HepG2 (cell line): ENCODE measurements at regions not wholly inside any gene's neighbourhood (a gene's known extent, or its start where the extent isn't known, plus 50 kb on each side); places are given as distances from the start of the nearest gene placed in this dataset.

Experiments
- ATAC-seq: fragments of 200-7000 bp; cut with Tn5 transposase; 3 replicates; pipeline ENCODE4 v1.9.1; 2020; ENCODE audit warnings: mild to moderate bottlenecking, moderate library complexity
- BruUV-seq: library from RNA; stranded (reverse); fragments of 400-500 nt; replicated peaks from 2 replicates; lab custom pipeline; 2021; lab: Mats Ljungman, UMichigan
- CTCF ChIA-PET: fragments of 300-600 bp; formaldehyde crosslinking; extraction: SDS; loops from one replicate; lab custom pipeline; 2021; ENCODE audit warnings: low total read pairs, inconsistent platforms, low intra/inter-chr PET ratio; lab: Yijun Ruan, JAX
- POLR2A ChIA-PET: fragments of 350-600 bp; sonication (Branson Sonifier 250); formaldehyde crosslinking; loops from one replicate; lab custom pipeline; 2020; ENCODE audit warnings: antibody characterized with exemption, inconsistent platforms; lab: Yijun Ruan, JAX
- DNase-seq: peaks from one replicate; pipeline ENCODE4 v3.0.0-alpha.2; 2015; ENCODE audit warnings: low spot score
- FAIRE-seq: peaks from 3 replicates; lab custom pipeline; 2011; peaks lifted over from hg19 to GRCh38; lab: Jason Lieb, UNC
- H2AFZ ChIP-seq: one replicate; pipeline ENCODE4 v1.6.1; 2011; ENCODE audit warnings: low read length, inconsistent platforms
- H3K27ac ChIP-seq: fragments of 300-600 bp; 3 replicates; pipeline ENCODE4 v1.8.0; 2011; ENCODE audit warnings: mixed run types, mild to moderate bottlenecking, mixed read lengths, low read length, inconsistent platforms; ENCODE audit not compliant: insufficient read depth; ENCODE audit errors: extremely low read length
- H3K27me3 ChIP-seq, 2 experiments: fragments of 200-600 bp in 1 of 2; 2 replicates in 1 of 2; 3 replicates in 1 of 2; pipeline versions ENCODE4 v1.6.0 to v1.8.0; 2011; ENCODE audit warnings: low read length in 2 of 2, mild to moderate bottlenecking in 2 of 2, moderate library complexity in 2 of 2, inconsistent platforms in 1 of 2; ENCODE audit not compliant: insufficient read depth in 2 of 2, control insufficient read depth in 1 of 2
- H3K36me3 ChIP-seq, 2 experiments: fragments of 200-600 bp in 1 of 2; replicated peaks in 1 of 2; 2 replicates in 1 of 2; 3 replicates in 1 of 2; pipeline versions ENCODE4 v1.5.1 to v1.8.0; 2011; ENCODE audit warnings: low read length in 2 of 2, inconsistent platforms in 1 of 2; ENCODE audit not compliant: insufficient read depth in 2 of 2, control insufficient read depth in 1 of 2
- H3K4me1 ChIP-seq: 2 replicates; pipeline ENCODE4 v1.5.1; 2012; ENCODE audit warnings: low read length, inconsistent platforms; ENCODE audit not compliant: insufficient read depth
- H3K4me2 ChIP-seq: 2 replicates; pipeline ENCODE4 v1.6.0; 2011; ENCODE audit warnings: low read depth, low read length, inconsistent platforms
- H3K4me3 ChIP-seq, 3 experiments: fragments of 200-600 bp in 1 of 3; sonication (generic), shearing (Covaris generic) in 1 of 3; replicated peaks in 1 of 3; 2 replicates each; pipeline ENCODE4 v1.5.1; 2011 to 2016; ENCODE audit warnings: low read length in 3 of 3, inconsistent platforms in 2 of 3, low read depth in 2 of 3, mild to moderate bottlenecking in 2 of 3, control low read depth in 1 of 3, mixed read lengths in 1 of 3; ENCODE audit not compliant: insufficient read depth in 1 of 3
- H3K79me2 ChIP-seq: one replicate; pipeline ENCODE4 v1.6.1; 2011; ENCODE audit warnings: low read length, inconsistent platforms; ENCODE audit not compliant: insufficient read depth
- H3K9ac ChIP-seq: 2 replicates; pipeline ENCODE4 v1.6.0; 2011; ENCODE audit warnings: mild to moderate bottlenecking, low read depth, low read length, inconsistent platforms; ENCODE audit not compliant: insufficient read depth
- H3K9me3 ChIP-seq: 2 replicates; pipeline ENCODE4 v1.5.1; 2012; ENCODE audit warnings: mild to moderate bottlenecking, low read length
- H4K20me1 ChIP-seq: 2 replicates; pipeline ENCODE4 v1.6.0; 2011; ENCODE audit warnings: inconsistent platforms, mild to moderate bottlenecking, low read length, moderate library complexity; ENCODE audit not compliant: insufficient read depth
- ARNTL ChIP-seq: sonication (generic); formaldehyde crosslinking; IDR thresholded peaks from 2 replicates; pipeline ENCODE4 v1.4.0; 2020; ENCODE audit warnings: mild to moderate bottlenecking, missing genetic modification reagents
- BCL6 ChIP-seq: IDR thresholded peaks from 2 replicates; pipeline ENCODE4 v1.6.1; 2016; ENCODE audit warnings: missing genetic modification reagents, missing compliant biosample characterization
- FOXK1 ChIP-seq: sonication (generic); formaldehyde crosslinking; IDR thresholded peaks from 2 replicates; pipeline ENCODE4 v1.4.0; 2020; ENCODE audit warnings: low read depth, missing genetic modification reagents, borderline replicate concordance
- HDAC6 ChIP-seq: fragments of 200-600 bp; sonication (generic); IDR thresholded peaks from 2 replicates; pipeline ENCODE4 v1.7.0; 2017; ENCODE audit warnings: mild to moderate bottlenecking, antibody characterized with exemption, low read length, low read depth
- HOXD1 ChIP-seq: sonication (generic); formaldehyde crosslinking; IDR thresholded peaks from 2 replicates; pipeline ENCODE4 v1.5.0; 2020; ENCODE audit warnings: missing genetic modification reagents
- MTERF4 ChIP-seq: sonication (generic); formaldehyde crosslinking; IDR thresholded peaks from 2 replicates; pipeline ENCODE4 v1.8.0; 2023; ENCODE audit warnings: mild to moderate bottlenecking, missing genetic modification reagents
- NR1H2 ChIP-seq: sonication (generic); formaldehyde crosslinking; IDR thresholded peaks from 2 replicates; pipeline ENCODE4 v1.8.1; 2022; ENCODE audit warnings: low read depth, missing genetic modification reagents, borderline replicate concordance
- NR2F1 ChIP-seq, 2 experiments: fragments of 450-650 bp in 1 of 2; formaldehyde crosslinking in 1 of 2; IDR thresholded peaks; 2 replicates each; pipeline versions ENCODE4 v1.5.0 to v1.6.1; 2016 to 2020; ENCODE audit warnings: mild to moderate bottlenecking in 1 of 2, missing compliant biosample characterization in 1 of 2, missing genetic modification reagents in 1 of 2, moderate library complexity in 1 of 2
- POLR2AphosphoS2 ChIP-seq: IDR thresholded peaks from 2 replicates; pipeline ENCODE4 v1.6.1; 2011; ENCODE audit warnings: low read depth, low read length, improper control_type of control experiment
- SALL1 ChIP-seq: sonication (generic); formaldehyde crosslinking; IDR thresholded peaks from 2 replicates; pipeline ENCODE4 v1.8.0; 2022; ENCODE audit warnings: mild to moderate bottlenecking, missing genetic modification reagents
- STAG1 ChIP-seq: sonication (generic); formaldehyde crosslinking; IDR thresholded peaks from 2 replicates; pipeline ENCODE4 v1.4.0; 2020; ENCODE audit warnings: missing genetic modification reagents
- TMF1 ChIP-seq: sonication (generic); formaldehyde crosslinking; IDR thresholded peaks from 2 replicates; pipeline ENCODE4 v1.8.1; 2022; ENCODE audit warnings: low read depth, missing genetic modification reagents
- ZFP36L1 ChIP-seq: sonication (generic); formaldehyde crosslinking; IDR thresholded peaks from 2 replicates; pipeline ENCODE4 v1.8.0; 2022; ENCODE audit warnings: mild to moderate bottlenecking, missing genetic modification reagents, moderate library complexity
- ZIK1 ChIP-seq: sonication (generic); formaldehyde crosslinking; IDR thresholded peaks from 2 replicates; pipeline ENCODE4 v1.5.0; 2020; ENCODE audit warnings: mild to moderate bottlenecking, low read depth, missing genetic modification reagents, borderline replicate concordance
- ZKSCAN8 ChIP-seq: IDR thresholded peaks from 2 replicates; pipeline ENCODE4 v1.6.1; 2016; ENCODE audit warnings: borderline replicate concordance, missing genetic modification reagents, missing compliant biosample characterization
- ZNF333 ChIP-seq: sonication (generic); formaldehyde crosslinking; IDR thresholded peaks from 2 replicates; pipeline ENCODE4 v1.4.0; 2020; ENCODE audit warnings: mild to moderate bottlenecking, missing genetic modification reagents, borderline replicate concordance
- ZNF567 ChIP-seq: sonication (generic); formaldehyde crosslinking; IDR thresholded peaks from 2 replicates; pipeline ENCODE4 v1.8.1; 2023; ENCODE audit warnings: mild to moderate bottlenecking, missing genetic modification reagents, borderline replicate concordance
- ZNF709 ChIP-seq: sonication (generic); formaldehyde crosslinking; IDR thresholded peaks from 2 replicates; pipeline ENCODE4 v1.5.0; 2020; ENCODE audit warnings: mild to moderate bottlenecking, missing genetic modification reagents
- ZNF777 ChIP-seq: sonication (generic); formaldehyde crosslinking; IDR thresholded peaks from 2 replicates; pipeline ENCODE4 v1.4.0; 2020; ENCODE audit warnings: missing genetic modification reagents
- ZNF792 ChIP-seq: IDR thresholded peaks from 2 replicates; pipeline ENCODE4 v1.6.1; 2016
- WGBS: methylation state at CpG from one replicate; pipeline ENCODE4 v1.1.6; 2017; ENCODE audit warnings: low lambda C conversion rate; 5-methylcytosine and 5-hydroxymethylcytosine counted together
- in situ Hi-C: cut with HindIII; loops from 2 replicates; pipeline ENCODE4 v1.10.0; 2017; ENCODE audit warnings: low pct_unique_long_range_greater_than_20kb; ENCODE audit not compliant: extremely low pct_ligation_motif_present
- intact Hi-C: fragments of 100-400 bp; cut with micrococcal nuclease; formaldehyde crosslinking; loops from one replicate; pipeline ENCODE4 v1.10.0; 2022; ENCODE audit not compliant: unreplicated experiment

GRCh38 chr10:85222300-85222699 lies 893.9 kb downstream of the CCSER2 start:
- no peaks in the 10 kb centered on the region for H3K27me3 ChIP-seq
- in situ Hi-C loops (no loop called here), intact Hi-C loops (no loop called here)
- no peak overlapping the region for H3K27ac ChIP-seq
- FAIRE-seq = no peak
- no peak overlapping the region for H3K4me3 ChIP-seq
- CTCF ChIA-PET = no interaction called here
- no peaks in the 10 kb centered on the region for H3K36me3 ChIP-seq
- no peak overlapping the region for H3K4me2 ChIP-seq
- H3K79me2 ChIP-seq = no peaks in the 10 kb centered on the region
- no peak overlapping the region for H3K9ac ChIP-seq
- POLR2A ChIA-PET = no interaction called here
- no peaks in the 10 kb centered on the region for H4K20me1 ChIP-seq
- H2AFZ ChIP-seq = no peak overlapping the region
- no peak for TF ChIP-seq ZIK1 (CRISPR knock-in tag)
- no peak for TF ChIP-seq BCL6 (CRISPR knock-in tag)
- TF ChIP-seq NR2F1 (CRISPR knock-in tag; IDR thresholded peaks at IDR 0.05) = no peak
- TF ChIP-seq ZNF567 = no peak
- TF ChIP-seq, all 625 proteins: peak for 0
- 0% methylated on average over 2 of the region's 2 CpGs for WGBS
- no peak for DNase-seq
- Histone ChIP-seq H3K9me3 (no peaks in the 10 kb centered on the region), H3K4me1 (no peaks in the 10 kb centered on the region)
- BruUV-seq = no TSS peak
- ATAC-seq = no peak

GRCh38 chr10:85224366-85224940 lies 896.1 kb downstream of the CCSER2 start:
- Histone ChIP-seq H3K27me3 (no peaks in the 10 kb centered on the region), H4K20me1 (no peaks in the 10 kb centered on the region), H3K4me1 (no peaks in the 10 kb centered on the region), H3K9ac (no peak overlapping the region), H3K27ac (no peak overlapping the region), H3K4me3 (no peak overlapping the region), H3K36me3 (no peaks in the 10 kb centered on the region), H3K9me3 (no peaks in the 10 kb centered on the region), H3K4me2 (no peak overlapping the region), H2AFZ (no peak overlapping the region), H3K79me2 (no peaks in the 10 kb centered on the region)
- CTCF ChIA-PET = no interaction called here
- intact Hi-C loops = no loop called here
- in situ Hi-C loops = no loop called here
- BruUV-seq = no TSS peak
- TF ChIP-seq ZNF792 = no peak
- TF ChIP-seq POLR2AphosphoS2 = no peak
- no peak for TF ChIP-seq HDAC6
- no peak for TF ChIP-seq MTERF4
- TF ChIP-seq FOXK1 (CRISPR knock-in tag) = no peak
- TF ChIP-seq NR1H2 (CRISPR knock-in tag) = no peak
- no peak for TF ChIP-seq ZKSCAN8 (CRISPR knock-in tag)
- no peak for TF ChIP-seq ZNF709
- no peak for TF ChIP-seq ARNTL (CRISPR knock-in tag)
- TF ChIP-seq HOXD1 (CRISPR knock-in tag) = no peak
- no peak for TF ChIP-seq STAG1
- TF ChIP-seq SALL1 (CRISPR knock-in tag) = no peak
- TF ChIP-seq ZNF777 (CRISPR knock-in tag) = no peak
- no peak for TF ChIP-seq TMF1 (CRISPR knock-in tag)
- TF ChIP-seq ZNF333 = no peak
- TF ChIP-seq ZFP36L1 (CRISPR knock-in tag) = no peak
- WGBS = 10% methylated on average over 6 of the region's 6 CpGs
- POLR2A ChIA-PET = no interaction called here
- FAIRE-seq (no peak), DNase-seq (peak; percentile 4), ATAC-seq (no peak)
